IMR-90 (cell line): ENCODE measurements at regions not wholly inside any gene's neighbourhood (a gene's known extent, or its start where the extent isn't known, plus 50 kb on each side); places are given as distances from the start of the nearest gene placed in this dataset.

Experiments
- ATAC-seq: fragments of 200-7000 bp; cut with Tn5 transposase; 2 replicates; pipeline ENCODE4 v1.9.1; 2020; ENCODE audit warnings: low read depth, mild to moderate bottlenecking, moderate library complexity
- BruUV-seq: library from RNA; stranded (reverse); fragments of 400-500 nt; replicated peaks from 2 replicates; lab custom pipeline; 2021; lab: Mats Ljungman, UMichigan
- CTCF ChIA-PET: fragments of 300-600 bp; formaldehyde crosslinking; extraction: SDS; loops from one replicate; lab custom pipeline; 2021; ENCODE audit warnings: antibody characterized with exemption; lab: Yijun Ruan, JAX
- POLR2A ChIA-PET: fragments of 300-600 bp; sonication (Branson Sonifier 250); formaldehyde crosslinking; loops from one replicate; lab custom pipeline; 2022; ENCODE audit warnings: antibody characterized with exemption; ENCODE audit not compliant: unreplicated experiment; lab: Charles Lee
- DNase-seq: peaks from one replicate; pipeline ENCODE4 v3.0.0; 2013
- H2AFZ ChIP-seq: replicated peaks from 2 replicates; pipeline ENCODE3; 2013; ENCODE audit warnings: low read length, mild to moderate bottlenecking; ENCODE audit not compliant: poor library complexity
- H2AK5ac ChIP-seq: 2 replicates; pipeline ENCODE4 v1.6.1; 2013; ENCODE audit warnings: low read depth, low read length, inconsistent platforms
- H2AK9ac ChIP-seq: replicated peaks from 2 replicates; pipeline ENCODE3; 2013; ENCODE audit warnings: mild to moderate bottlenecking, low read depth, low read length, moderate library complexity; ENCODE audit not compliant: poor library complexity
- H2BK120ac ChIP-seq: 2 replicates; pipeline ENCODE4 v1.6.1; 2013; ENCODE audit warnings: low read depth, low read length, inconsistent platforms
- H2BK15ac ChIP-seq: 3 replicates; pipeline ENCODE4 v1.6.1; 2013; ENCODE audit warnings: low read depth, low read length, inconsistent platforms
- H2BK20ac ChIP-seq: 2 replicates; pipeline ENCODE4 v1.6.1; 2013; ENCODE audit warnings: low read depth, mild to moderate bottlenecking, inconsistent platforms, low read length, moderate library complexity
- H2BK5ac ChIP-seq: 2 replicates; pipeline ENCODE4 v1.6.1; 2013; ENCODE audit warnings: mild to moderate bottlenecking, low read depth, low read length, inconsistent platforms; ENCODE audit not compliant: poor library complexity, severe bottlenecking
- H3K14ac ChIP-seq: replicated peaks from 2 replicates; pipeline ENCODE4 v1.6.1; 2013; ENCODE audit warnings: low read depth, low read length, inconsistent platforms
- H3K18ac ChIP-seq: 2 replicates; pipeline ENCODE4 v1.6.1; 2013; ENCODE audit warnings: low read depth, low read length, control low read depth
- H3K23ac ChIP-seq: 2 replicates; pipeline ENCODE4 v1.6.1; 2013; ENCODE audit warnings: low read depth, low read length, inconsistent platforms
- H3K27ac ChIP-seq: 2 replicates; pipeline ENCODE4 v1.5.1; 2013; ENCODE audit warnings: mild to moderate bottlenecking, control low read depth, low read length; ENCODE audit not compliant: insufficient read depth
- H3K27me3 ChIP-seq: 2 replicates; pipeline ENCODE4 v1.6.1; 2013; ENCODE audit warnings: low read length; ENCODE audit not compliant: control insufficient read depth, insufficient read depth
- H3K36me3 ChIP-seq: 2 replicates; pipeline ENCODE4 v1.6.1; 2013; ENCODE audit warnings: low read length, mixed read lengths; ENCODE audit not compliant: control insufficient read depth, insufficient read depth
- H3K4ac ChIP-seq: 2 replicates; pipeline ENCODE4 v1.6.1; 2013; ENCODE audit warnings: low read depth, low read length, inconsistent platforms
- H3K4me1 ChIP-seq: 2 replicates; pipeline ENCODE4 v1.6.1; 2013; ENCODE audit warnings: low read length, mixed read lengths; ENCODE audit not compliant: control insufficient read depth, insufficient read depth
- H3K4me2 ChIP-seq: 2 replicates; pipeline ENCODE4 v1.6.1; 2013; ENCODE audit warnings: low read depth, mild to moderate bottlenecking, control low read depth, low read length, moderate library complexity
- H3K4me3 ChIP-seq: 2 replicates; pipeline ENCODE4 v1.5.1; 2013; ENCODE audit warnings: low read depth, mild to moderate bottlenecking, control low read depth, low read length, moderate library complexity; ENCODE audit not compliant: insufficient read depth
- H3K56ac ChIP-seq: 2 replicates; pipeline ENCODE4 v1.6.1; 2013; ENCODE audit warnings: low read length, inconsistent platforms; ENCODE audit not compliant: insufficient read depth; ENCODE audit errors: extremely low read depth
- H3K79me1 ChIP-seq, 2 experiments: 2 replicates each; pipeline ENCODE4 v1.6.1; 2013; ENCODE audit warnings: low read length in 2 of 2, inconsistent platforms in 1 of 2, low read depth in 1 of 2
- H3K9ac ChIP-seq: 2 replicates; pipeline ENCODE4 v1.6.1; 2013; ENCODE audit warnings: low read depth, low read length, control low read depth
- H3K9me1 ChIP-seq: 2 replicates; pipeline ENCODE4 v1.6.1; 2013; ENCODE audit warnings: low read length, inconsistent platforms; ENCODE audit not compliant: insufficient read depth
- H3K9me3 ChIP-seq: 2 replicates; pipeline ENCODE4 v1.6.1; 2013; ENCODE audit warnings: low read length; ENCODE audit not compliant: control insufficient read depth, insufficient read depth
- H4K20me1 ChIP-seq: 2 replicates; pipeline ENCODE4 v1.6.1; 2013; ENCODE audit warnings: low read length, inconsistent platforms; ENCODE audit not compliant: insufficient read depth
- H4K5ac ChIP-seq: 2 replicates; pipeline ENCODE4 v1.6.1; 2013; ENCODE audit warnings: mild to moderate bottlenecking, low read depth, low read length, control low read depth
- H4K8ac ChIP-seq, 2 experiments: 2 replicates each; pipeline ENCODE4 v1.6.1; 2013; ENCODE audit warnings: low read depth in 2 of 2, low read length in 2 of 2, control low read depth in 1 of 2, inconsistent platforms in 1 of 2
- H4K91ac ChIP-seq: 2 replicates; pipeline ENCODE4 v1.6.1; 2013; ENCODE audit warnings: low read depth, low read length, inconsistent platforms; ENCODE audit not compliant: insufficient read depth
- FOS ChIP-seq: fragments of 150-350 bp; IDR thresholded peaks from 2 replicates; pipeline ENCODE4 v1.6.1; 2016; ENCODE audit warnings: low read depth, low read length
- WGBS, 2 experiments: methylation state at CpG; one replicate each; pipeline versions ENCODE4 v1.1.5 to v1.1.7; 2013; ENCODE audit warnings: missing lambda C conversion rate in 2 of 2; ENCODE audit not compliant: insufficient read length in 1 of 2; ENCODE audit errors: extremely low coverage in 2 of 2; 5-methylcytosine and 5-hydroxymethylcytosine counted together
- dilution Hi-C: fragments of 300-500 bp; cut with HindIII; formaldehyde crosslinking; loops from one replicate; pipeline ENCODE4 v1.14.3; 2018; ENCODE audit warnings: low sequenced_read_pairs; ENCODE audit not compliant: unreplicated experiment
- in situ Hi-C: fragments of 300-500 bp; cut with MboI; formaldehyde crosslinking; loops from 3 replicates; pipeline ENCODE4 v1.14.3; 2019; ENCODE audit warnings: low sequenced_read_pairs, inconsistent platforms, mixed read lengths
- intact Hi-C: fragments of 100-400 bp; cut with micrococcal nuclease; formaldehyde crosslinking; loops from 2 replicates; pipeline ENCODE4 v1.10.0; 2022

GRCh38 chr6:146981981-146982380 lies 222.2 kb upstream of the STXBP5 start:
- ChIA-PET POLR2A (no interaction called here), CTCF (no interaction called here)
- WGBS, 2 experiments: no CpG with 5 or more reads among the region's 3 CpGs
- Histone ChIP-seq H4K5ac (no peak overlapping the region), H3K14ac (no peak overlapping the region), H3K4me3 (no peak overlapping the region), H2AK9ac (no peak overlapping the region), H3K4me2 (no peak overlapping the region), H4K8ac (no peak overlapping the region), H2BK5ac (no peak overlapping the region), H3K9me3 (no peaks in the 10 kb centered on the region), H3K18ac (no peak overlapping the region), H2BK15ac (no peak overlapping the region), H3K79me1 (no peaks in the 10 kb centered on the region), H2BK120ac (no peak overlapping the region), H3K23ac (no peak overlapping the region), H2AK5ac (no peak overlapping the region), H3K9me1 (0 out of 2 replicates have a peak, but pooled peaks cover 5% of the 10 kb centered on the region), H2BK20ac (no peak overlapping the region), H3K9ac (no peak overlapping the region), H3K4me1 (peaks cover 5% of the 10 kb centered on the region), H3K27ac (no peak overlapping the region), H3K56ac (no peak overlapping the region), H2AFZ (no peak overlapping the region), H3K27me3 (no peaks in the 10 kb centered on the region), H3K36me3 (no peaks in the 10 kb centered on the region), H3K4ac (no peak overlapping the region), H4K20me1 (no peaks in the 10 kb centered on the region), H4K91ac (no peak overlapping the region)
- BruUV-seq: no TSS peak
- no peak for TF ChIP-seq FOS
- in situ Hi-C loops: no loop called here
- dilution Hi-C loops: no loop called here
- DNase-seq (no peak), ATAC-seq (no peak)
- intact Hi-C loops: no loop called here
